ENCODE measurements at regions not wholly inside any gene's neighbourhood (a gene's known extent, or its start where the extent isn't known, plus 50 kb on each side); places are given as distances from the start of the nearest gene placed in this dataset.

- H3K4me1 ChIP-seq (ENCODE audit: insufficient read depth) = no peaks in the 10 kb centered on the region
- 29% methylated on average over 3 of the region's 3 CpGs for WGBS, 2 experiments (ENCODE audit: low coverage in 1 of 2, low lambda C conversion rate in 2 of 2, missing lambda C conversion rate in 2 of 2)
- no peaks in the 10 kb centered on the region for H4K20me1 ChIP-seq (ENCODE audit: insufficient read depth)
- H3K79me2 ChIP-seq (ENCODE audit: insufficient read depth) = no peaks in the 10 kb centered on the region
- H2AFZ ChIP-seq = peak overlapping the region; percentile 39; the same call in 1 of the 2 replicates
- no peaks in the 10 kb centered on the region for H3K9me3 ChIP-seq (ENCODE audit: low read depth)
- peak overlapping the region; percentile 47 for H3K4me2 ChIP-seq (ENCODE audit: unreplicated experiment)
- no peak overlapping the region for H3K9ac ChIP-seq
- no peaks in the 10 kb centered on the region for H3K27me3 ChIP-seq (replicated peaks; ENCODE audit: insufficient read depth)
- H3K9me2 ChIP-seq (ENCODE audit: insufficient read depth) = no peaks in the 10 kb centered on the region
- H3K4me3 ChIP-seq = peak overlapping the region; percentile 28; the same call in 1 of the 2 replicates
- H3F3A ChIP-seq (ENCODE audit: insufficient read depth) = no peaks in the 10 kb centered on the region
- no peak overlapping the region for H3K27ac ChIP-seq
- no peaks in the 10 kb centered on the region for H3K36me3 ChIP-seq (ENCODE audit: low read depth)
- in situ Hi-C loops (cut with MboI) = loop anchor here (10.0 kb wide), 1 partner anchor 632 kb away; no protein-coding TSS in a partner anchor
- peak; percentile 63 for DNase-seq
- TF ChIP-seq EZH2 (IDR thresholded peaks at IDR 0.05; ENCODE audit: insufficient read depth, poor library complexity, severe bottlenecking) (no peak), EZH2phosphoT487 (IDR thresholded peaks at IDR 0.05; ENCODE audit: insufficient read depth, low read depth) (no peak)
Measured at GRCh38 chr4:174156239-174156826, 127.1 kb downstream of the FBXO8 start.

GRCh38 chr4:174154215-174154854 is 129.1 kb downstream of the FBXO8 start:
- Histone ChIP-seq H3K79me2 (ENCODE audit: insufficient read depth) (no peaks in the 10 kb centered on the region), H3K9ac (peak overlapping the region; percentile 65), H3K36me3 (ENCODE audit: low read depth) (no peaks in the 10 kb centered on the region), H2AFZ (peak overlapping the region; percentile 87), H3K9me3 (ENCODE audit: low read depth) (no peaks in the 10 kb centered on the region), H3K4me1 (ENCODE audit: insufficient read depth) (no peaks in the 10 kb centered on the region), H3K27ac (0 out of 2 replicates have a peak overlapping the region, but pooled peaks have one; percentile 5), H3K9me2 (ENCODE audit: insufficient read depth) (no peaks in the 10 kb centered on the region), H4K20me1 (ENCODE audit: insufficient read depth) (no peaks in the 10 kb centered on the region), H3K4me2 (ENCODE audit: unreplicated experiment) (peak overlapping the region; percentile 90), H3K27me3 (replicated peaks; ENCODE audit: insufficient read depth) (no peaks in the 10 kb centered on the region), H3F3A (ENCODE audit: insufficient read depth) (no peaks in the 10 kb centered on the region), H3K4me3 (peak overlapping the region; percentile 80)
- peak; percentile 89 for DNase-seq
- WGBS, 2 experiments (ENCODE audit: low coverage in 1 of 2, low lambda C conversion rate in 2 of 2, missing lambda C conversion rate in 2 of 2) = 1 to 4% methylated on average over 5 of the region's 5 CpGs
- no peak for TF ChIP-seq EZH2 (IDR thresholded peaks at IDR 0.05; ENCODE audit: insufficient read depth, poor library complexity, severe bottlenecking)
- no peak for TF ChIP-seq EZH2phosphoT487 (IDR thresholded peaks at IDR 0.05; ENCODE audit: insufficient read depth, low read depth)
- in situ Hi-C loops (cut with MboI) = loop anchor here (10.0 kb wide), 1 partner anchor 630 kb away; no protein-coding TSS in a partner anchor

DNA sequence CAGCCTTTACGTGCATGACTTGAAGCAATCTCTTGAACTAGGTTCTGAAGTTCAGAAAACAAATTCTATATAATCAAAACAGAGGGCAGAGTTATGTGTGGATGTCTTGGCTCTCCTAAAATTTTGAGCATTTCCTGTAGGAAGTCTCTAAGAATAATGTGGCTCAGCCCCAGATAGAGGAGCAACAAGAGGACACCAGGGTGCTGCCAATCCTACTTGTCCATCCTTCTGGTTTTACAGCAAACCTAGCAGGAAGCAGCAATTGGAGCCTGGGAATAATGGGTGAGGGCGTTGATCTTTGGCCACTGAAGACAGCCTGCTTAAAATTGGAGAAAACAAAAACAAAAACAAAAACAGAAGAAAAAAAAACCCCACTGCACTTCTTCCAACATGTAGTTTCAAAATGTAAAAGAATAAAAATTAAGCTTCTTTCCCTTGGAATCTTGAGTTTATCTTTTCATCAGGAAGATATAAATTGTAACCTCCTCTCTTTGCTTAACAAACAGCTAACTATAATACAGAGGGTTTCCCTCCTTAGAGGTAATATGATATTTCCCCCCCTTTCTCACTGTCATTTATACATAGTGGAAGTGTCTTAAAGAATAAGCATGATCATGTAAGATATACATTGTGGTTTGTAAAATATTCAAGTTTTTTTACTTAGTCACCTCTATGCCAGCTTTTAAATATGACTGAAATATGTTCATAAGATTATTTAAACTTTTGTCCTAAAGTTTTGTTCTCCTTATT is 130.6 kb downstream of the FBXO8 start:
- Histone ChIP-seq H3K27ac (no peak overlapping the region), H2AFZ (peak overlapping the region; percentile 55; the same call in 1 of the 2 replicates), H3K27me3 (replicated peaks; ENCODE audit: insufficient read depth) (no peaks in the 10 kb centered on the region), H4K20me1 (ENCODE audit: insufficient read depth) (no peaks in the 10 kb centered on the region), H3K4me3 (no peak overlapping the region), H3F3A (ENCODE audit: insufficient read depth) (no peaks in the 10 kb centered on the region), H3K36me3 (ENCODE audit: low read depth) (no peaks in the 10 kb centered on the region), H3K9me2 (ENCODE audit: insufficient read depth) (no peaks in the 10 kb centered on the region), H3K4me1 (ENCODE audit: insufficient read depth) (no peaks in the 10 kb centered on the region), H3K4me2 (ENCODE audit: unreplicated experiment) (no peak overlapping the region), H3K79me2 (ENCODE audit: insufficient read depth) (no peaks in the 10 kb centered on the region), H3K9me3 (ENCODE audit: low read depth) (no peaks in the 10 kb centered on the region), H3K9ac (no peak overlapping the region)
- DNase-seq = no peak
- TF ChIP-seq EZH2 (IDR thresholded peaks at IDR 0.05; ENCODE audit: insufficient read depth, poor library complexity, severe bottlenecking) = no peak
- TF ChIP-seq EZH2phosphoT487 (IDR thresholded peaks at IDR 0.05; ENCODE audit: insufficient read depth, low read depth) = no peak
- 97 to 98% methylated on average over 2 of the region's 2 CpGs for WGBS, 2 experiments (ENCODE audit: low coverage in 1 of 2, low lambda C conversion rate in 2 of 2, missing lambda C conversion rate in 2 of 2)
- in situ Hi-C loops (cut with MboI) = loop anchor here (10.0 kb wide), 1 partner anchor 628 kb away; no protein-coding TSS in a partner anchor

DNA sequence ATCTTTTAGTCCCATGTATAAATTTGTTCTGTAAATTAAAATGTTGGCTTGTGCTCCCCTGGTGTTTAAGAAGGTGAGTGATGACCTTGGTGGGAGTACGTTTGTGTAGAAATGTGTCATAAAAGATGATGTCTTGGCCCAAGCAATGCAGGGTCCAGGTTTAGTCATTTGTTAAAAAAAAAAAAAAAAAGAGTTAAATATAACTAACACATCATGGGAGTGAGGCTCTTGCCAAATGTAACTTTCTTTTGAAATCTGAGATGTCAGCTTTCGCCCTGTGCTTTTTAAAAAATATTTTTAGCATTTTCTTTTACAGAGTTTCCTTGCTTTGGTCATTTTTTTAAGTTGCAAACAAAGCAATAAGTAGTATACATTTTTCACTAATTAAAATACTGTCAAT is 135.6 kb downstream of the FBXO8 start:
- Histone ChIP-seq H3K9me3 (ENCODE audit: low read depth) (no peaks in the 10 kb centered on the region), H3K9ac (no peak overlapping the region), H3K4me3 (no peak overlapping the region), H3F3A (ENCODE audit: insufficient read depth) (no peaks in the 10 kb centered on the region), H4K20me1 (ENCODE audit: insufficient read depth) (no peaks in the 10 kb centered on the region), H3K4me1 (ENCODE audit: insufficient read depth) (no peaks in the 10 kb centered on the region), H3K4me2 (ENCODE audit: unreplicated experiment) (no peak overlapping the region), H3K27me3 (replicated peaks; ENCODE audit: insufficient read depth) (no peaks in the 10 kb centered on the region), H3K36me3 (ENCODE audit: low read depth) (no peaks in the 10 kb centered on the region), H3K9me2 (ENCODE audit: insufficient read depth) (no peaks in the 10 kb centered on the region), H3K27ac (no peak overlapping the region), H3K79me2 (ENCODE audit: insufficient read depth) (no peaks in the 10 kb centered on the region), H2AFZ (no peak overlapping the region)
- 69 to 70% methylated on average over 2 of the region's 2 CpGs for WGBS, 2 experiments (ENCODE audit: low coverage in 1 of 2, low lambda C conversion rate in 2 of 2, missing lambda C conversion rate in 2 of 2)
- no peak for DNase-seq
- TF ChIP-seq EZH2phosphoT487 (IDR thresholded peaks at IDR 0.05; ENCODE audit: insufficient read depth, low read depth) (no peak), EZH2 (IDR thresholded peaks at IDR 0.05; ENCODE audit: insufficient read depth, poor library complexity, severe bottlenecking) (no peak)
- in situ Hi-C loops (cut with MboI) = no loop called here

Data from GM23248 (cell line).